Pancreas (tissue), 10 donors: ENCODE measurements at regions not wholly inside any gene's neighbourhood (a gene's known extent, or its start where the extent isn't known, plus 50 kb on each side); places are given as distances from the start of the nearest gene placed in this dataset.

Source experiments
- ATAC-seq, 4 donors: fragments of 200-7000 bp; cut with Tn5 transposase; one replicate each; pipeline versions ENCODE4 v1.8.0 to v1.9.1; 2020; ENCODE audit warnings: mild to moderate bottlenecking in 4 of 4, moderate library complexity in 4 of 4
- DNase-seq, 6 donors: peaks; one replicate each; pipeline ENCODE4 v3.0.0-alpha.2; 2020
- FAIRE-seq: peaks from 2 replicates; lab custom pipeline; 2012; peaks lifted over from hg19 to GRCh38; lab: Jason Lieb, UNC
- H3K27ac ChIP-seq, 4 donors: fragments of 200-600 bp; sonication (generic); 1 replicate in 3 of 4; 2 replicates in 1 of 4; pipeline versions ENCODE4 v1.5.0 to v1.8.0; 2020
- H3K27me3 ChIP-seq, 4 donors: fragments of 200-600 bp; one replicate each; pipeline ENCODE4 v1.8.0; 2021
- H3K36me3 ChIP-seq, 3 donors: fragments of 200-600 bp; sonication (generic) in 1 of 3; one replicate each; pipeline versions ENCODE4 v1.5.0 to v1.8.0; 2020 to 2021
- H3K4me1 ChIP-seq, 3 donors: fragments of 200-600 bp; one replicate each; pipeline ENCODE4 v1.8.0; 2021
- H3K4me3 ChIP-seq, 4 donors: fragments of 200-600 bp; sonication (generic) in 2 of 4; one replicate each; pipeline versions ENCODE4 v1.5.0 to v1.8.0; 2020 to 2021
- H3K9me3 ChIP-seq, 4 donors: fragments of 200-600 bp; one replicate each; pipeline ENCODE4 v1.8.0; 2021
- CTCF ChIP-seq, 4 donors: fragments of 200-600 bp; sonication (generic) in 3 of 4; IDR thresholded peaks; one replicate each; pipeline versions ENCODE4 v1.5.0 to v1.8.0; 2021; ENCODE audit warnings: antibody characterized with exemption in 4 of 4
- whole genome bisulfite sequencing, 2 donors: extraction: QIAGEN DNeasy Blood & Tissue Kit; methylation state at CpG; one replicate each; pipeline ENCODE4 v1.1.7; 2013; 5-methylcytosine and 5-hydroxymethylcytosine counted together
- intact Hi-C, 3 donors: fragments of 100-400 bp; cut with DNase I; formaldehyde crosslinking; loops; one replicate each; pipeline versions ENCODE4 v1.11.1 to v1.14.2; 2022
- donor health status: healthy with polysubstance abuse.
- donor health status: DM: no; HTN: no; CAD: no; lungs with moderate emphysema.
- donor health status: DM: no; HTN: no; CAD: no.
- donor health status: control.
- donor health status: control.
- donor health status: Bipolar disorder and iron deficiency.
- donor health status: DM: yes; HTN: yes; CAD: no.
- donor health status: DM: no; HTN: no; CAD: no.
- donor health status: DM: no; HTN: no; CAD: no.
- donor health status: DM: yes; HTN: yes; CAD: no.

GRCh38 chr19:30227012-30227621, 145.1 kb upstream of the ZNF536 start:
- peaks cover 0 to 21% (median 0%) of the 10 kb centered on the region in 4 donors for H3K27me3 ChIP-seq
- no peak for TF ChIP-seq CTCF (IDR thresholded peaks at IDR 0.05)
- intact Hi-C loops = no loop called here
- peaks cover 7 to 21% (median 11%) of the 10 kb centered on the region in 3 donors for H3K4me1 ChIP-seq
- H3K36me3 ChIP-seq = no peaks in the 10 kb centered on the region
- peak; percentile 4 to 32 (median 10) for ATAC-seq
- H3K4me3 ChIP-seq = peak overlapping the region; percentile 12 to 64 (median 38)
- peak in 2 of 6 donors; percentile 19 to 51 for DNase-seq
- WGBS, 2 donors = 1% methylated on average over 34 to 35 of the region's 35 CpGs
- no peaks in the 10 kb centered on the region for H3K9me3 ChIP-seq
- no peak for FAIRE-seq
- H3K27ac ChIP-seq = no peak overlapping the region

GRCh38 chr19:30227661-30228112, 144.5 kb upstream of the ZNF536 start:
- Histone ChIP-seq H3K27me3 (peaks cover 0 to 19% (median 0%) of the 10 kb centered on the region in 4 donors), H3K9me3 (no peaks in the 10 kb centered on the region), H3K4me1 (peaks cover 7 to 21% (median 11%) of the 10 kb centered on the region in 3 donors), H3K4me3 (peak overlapping the region; percentile 12 to 64 (median 38)), H3K36me3 (no peaks in the 10 kb centered on the region), H3K27ac (no peak overlapping the region)
- 1% methylated on average over 26 to 57 of the region's 57 CpGs for WGBS, 2 donors
- FAIRE-seq = no peak
- intact Hi-C loops = no loop called here
- peak; percentile 46 to 56 (median 54) for TF ChIP-seq CTCF (IDR thresholded peaks at IDR 0.05)
- peak; percentile 45 to 90 (median 70) for DNase-seq
- peak; percentile 82 to 94 (median 90) for ATAC-seq

- WGBS, 2 donors = 1% methylated on average over 54 to 62 of the region's 62 CpGs
- Histone ChIP-seq H3K4me3 (peak overlapping the region in 3 of 4 donors; percentile 30 to 64 (median 45)), H3K9me3 (no peaks in the 10 kb centered on the region), H3K27ac (no peak overlapping the region), H3K4me1 (peaks cover 7 to 21% (median 11%) of the 10 kb centered on the region in 3 donors), H3K27me3 (peaks cover 0 to 13% (median 0%) of the 10 kb centered on the region in 4 donors), H3K36me3 (no peaks in the 10 kb centered on the region)
- peak; percentile 23 to 38 (median 36) for ATAC-seq
- peak in 1 of 6 donors; percentile 42 for DNase-seq
- no peak for TF ChIP-seq CTCF (IDR thresholded peaks at IDR 0.05)
- intact Hi-C loops = no loop called here
- no peak for FAIRE-seq
Measured at GRCh38 chr19:30228113-30228834, 143.9 kb upstream of the ZNF536 start.

GRCh38 chr19:30228835-30229524, 143.2 kb upstream of the ZNF536 start:
- WGBS, 2 donors = 11 to 17% methylated on average over 33 to 35 of the region's 35 CpGs
- Histone ChIP-seq H3K36me3 (no peaks in the 10 kb centered on the region), H3K9me3 (no peaks in the 10 kb centered on the region), H3K4me3 (peak overlapping the region in 1 of 4 donors; percentile 64), H3K27me3 (peaks cover 0 to 14% (median 0%) of the 10 kb centered on the region in 4 donors), H3K27ac (no peak overlapping the region), H3K4me1 (peaks cover 7 to 21% (median 11%) of the 10 kb centered on the region in 3 donors)
- ATAC-seq = no peak
- intact Hi-C loops = no loop called here
- no peak for DNase-seq
- no peak for TF ChIP-seq CTCF (IDR thresholded peaks at IDR 0.05)
- no peak for FAIRE-seq
